ENCODE measurements at regions not wholly inside any gene's neighbourhood (a gene's known extent, or its start where the extent isn't known, plus 50 kb on each side); places are given as distances from the start of the nearest gene placed in this dataset.

GRCh38 chr12:30416631-30417030 lies 279.0 kb downstream of the IPO8 start:
- TF ChIP-seq, protein P1, sequence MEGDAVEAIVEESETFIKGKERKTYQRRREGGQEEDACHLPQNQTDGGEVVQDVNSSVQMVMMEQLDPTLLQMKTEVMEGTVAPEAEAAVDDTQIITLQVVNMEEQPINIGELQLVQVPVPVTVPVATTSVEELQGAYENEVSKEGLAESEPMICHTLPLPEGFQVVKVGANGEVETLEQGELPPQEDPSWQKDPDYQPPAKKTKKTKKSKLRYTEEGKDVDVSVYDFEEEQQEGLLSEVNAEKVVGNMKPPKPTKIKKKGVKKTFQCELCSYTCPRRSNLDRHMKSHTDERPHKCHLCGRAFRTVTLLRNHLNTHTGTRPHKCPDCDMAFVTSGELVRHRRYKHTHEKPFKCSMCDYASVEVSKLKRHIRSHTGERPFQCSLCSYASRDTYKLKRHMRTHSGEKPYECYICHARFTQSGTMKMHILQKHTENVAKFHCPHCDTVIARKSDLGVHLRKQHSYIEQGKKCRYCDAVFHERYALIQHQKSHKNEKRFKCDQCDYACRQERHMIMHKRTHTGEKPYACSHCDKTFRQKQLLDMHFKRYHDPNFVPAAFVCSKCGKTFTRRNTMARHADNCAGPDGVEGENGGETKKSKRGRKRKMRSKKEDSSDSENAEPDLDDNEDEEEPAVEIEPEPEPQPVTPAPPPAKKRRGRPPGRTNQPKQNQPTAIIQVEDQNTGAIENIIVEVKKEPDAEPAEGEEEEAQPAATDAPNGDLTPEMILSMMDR (optimal IDR thresholded peaks at IDR 0.05 in 1 of 3, IDR thresholded peaks at IDR 0.05 in 1 of 3, conservative IDR thresholded peaks at IDR 0.05 in 1 of 3; ENCODE audit: extremely low read depth in 1 of 3, insufficient read depth in 2 of 3, low read length in 3 of 3): no peak
- no peak for TF ChIP-seq EZH2 (IDR thresholded peaks at IDR 0.05; ENCODE audit: low read length)

Data from keratinocyte (primary cell).